A172 (cell line): ENCODE measurements at regions not wholly inside any gene's neighbourhood (a gene's known extent, or its start where the extent isn't known, plus 50 kb on each side); places are given as distances from the start of the nearest gene placed in this dataset.
A peak's percentile ranks its signal among the peaks of the same experiment; 100 is the strongest.

Experiments
- DNase-seq: peaks from one replicate; pipeline ENCODE4 v3.0.0-alpha.2; 2015; ENCODE audit warnings: low spot score

- no peak for DNase-seq
Observed at GRCh38 chr22:48361099-48361639, 1466.5 kb downstream of the BRD1 start.

- DNase-seq: no peak
Observed at GRCh38 chr22:48359613-48359965, 1468.1 kb downstream of the BRD1 start.

GRCh38 chr22:48358886-48359612, 1468.6 kb downstream of the BRD1 start:
- no peak for DNase-seq

GRCh38 chr22:48357961-48358360, 1469.7 kb downstream of the BRD1 start:
- DNase-seq: no peak

- no peak for DNase-seq
Observed at GRCh38 chr22:48357196-48357595, 1470.5 kb downstream of the BRD1 start.

GRCh38 chr22:48356731-48357130, 1470.9 kb downstream of the BRD1 start:
- DNase-seq: no peak

GRCh38 chr22:48354096-48354495, 1473.6 kb downstream of the BRD1 start:
- no peak for DNase-seq

GRCh38 chr22:48353116-48353947, 1474.3 kb downstream of the BRD1 start:
- DNase-seq: peak; percentile 8

GRCh38 chr22:48352086-48352911, 1475.4 kb downstream of the BRD1 start:
- DNase-seq: no peak

- DNase-seq: no peak
Observed at GRCh38 chr22:48351376-48352085, 1476.1 kb downstream of the BRD1 start.

- DNase-seq: no peak
Observed at GRCh38 chr22:48350456-48350855, 1477.2 kb downstream of the BRD1 start.

- DNase-seq: no peak
Observed at GRCh38 chr22:48348855-48349254, 1478.8 kb downstream of the BRD1 start.

- no peak for DNase-seq
Observed at GRCh38 chr22:48347311-48347710, 1480.4 kb downstream of the BRD1 start.

- DNase-seq: no peak
Observed at GRCh38 chr22:48346911-48347310, 1480.8 kb downstream of the BRD1 start.

- DNase-seq: no peak
Observed at GRCh38 chr22:48346311-48346710, 1481.4 kb downstream of the BRD1 start.

GRCh38 chr22:48345631-48346030, 1482.0 kb downstream of the BRD1 start:
- DNase-seq: no peak

GRCh38 chr22:48343461-48343860, 1484.2 kb downstream of the BRD1 start:
- no peak for DNase-seq

- no peak for DNase-seq
Observed at GRCh38 chr22:48342732-48343131, 1484.9 kb downstream of the BRD1 start.

- DNase-seq: no peak
Observed at GRCh38 chr22:48342016-48342415, 1485.7 kb downstream of the BRD1 start.

- no peak for DNase-seq
Observed at GRCh38 chr22:48340727-48341709, 1486.7 kb downstream of the BRD1 start.
